HUES6 (cell line): ENCODE measurements at regions not wholly inside any gene's neighbourhood (a gene's known extent, or its start where the extent isn't known, plus 50 kb on each side); places are given as distances from the start of the nearest gene placed in this dataset.

Experiments
- H3K27ac ChIP-seq: 2 replicates; pipeline ENCODE4 v1.7.0; 2013; ENCODE audit warnings: low read depth, mild to moderate bottlenecking, low read length, inconsistent platforms
- H3K27me3 ChIP-seq: 2 replicates; pipeline ENCODE4 v1.6.1; 2013; ENCODE audit warnings: low read length; ENCODE audit not compliant: control insufficient read depth, insufficient read depth
- H3K36me3 ChIP-seq: 2 replicates; pipeline ENCODE4 v1.6.1; 2013; ENCODE audit warnings: low read length; ENCODE audit not compliant: control insufficient read depth, insufficient read depth
- H3K4me1 ChIP-seq: 2 replicates; pipeline ENCODE4 v1.6.1; 2013; ENCODE audit warnings: low read length; ENCODE audit not compliant: control insufficient read depth, insufficient read depth
- H3K4me3 ChIP-seq: 2 replicates; pipeline ENCODE4 v1.5.1; 2013; ENCODE audit warnings: low read depth, low read length
- H3K9ac ChIP-seq: one replicate; pipeline ENCODE4 v1.6.1; 2013; ENCODE audit warnings: mild to moderate bottlenecking, low read length
- H3K9me3 ChIP-seq: 2 replicates; pipeline ENCODE4 v1.6.1; 2013; ENCODE audit warnings: low read depth, low read length; ENCODE audit not compliant: control insufficient read depth, insufficient read depth

GRCh38 chr12:126855768-126856167, 1411.2 kb upstream of the TMEM132C start:
- Histone ChIP-seq H3K36me3 (no peaks in the 10 kb centered on the region), H3K27me3 (no peaks in the 10 kb centered on the region)

GRCh38 chr12:126856958-126857357, 1410.0 kb upstream of the TMEM132C start:
- Histone ChIP-seq H3K27ac (no peak overlapping the region), H3K9ac (no peak overlapping the region), H3K36me3 (no peaks in the 10 kb centered on the region), H3K4me1 (no peaks in the 10 kb centered on the region), H3K9me3 (no peaks in the 10 kb centered on the region), H3K27me3 (no peaks in the 10 kb centered on the region), H3K4me3 (no peak overlapping the region)

More at GRCh38 chr12:126855768-126856167, 1411.2 kb upstream of the TMEM132C start:
- H3K4me3 ChIP-seq = no peak overlapping the region
- no peaks in the 10 kb centered on the region for H3K9me3 ChIP-seq
- H3K27ac ChIP-seq = no peak overlapping the region
- no peaks in the 10 kb centered on the region for H3K4me1 ChIP-seq
- H3K9ac ChIP-seq = no peak overlapping the region

GRCh38 chr12:126858560-126858959, 1408.4 kb upstream of the TMEM132C start:
- Histone ChIP-seq H3K9ac (no peak overlapping the region), H3K4me1 (no peaks in the 10 kb centered on the region), H3K36me3 (no peaks in the 10 kb centered on the region), H3K27me3 (no peaks in the 10 kb centered on the region), H3K9me3 (no peaks in the 10 kb centered on the region), H3K27ac (no peak overlapping the region), H3K4me3 (no peak overlapping the region)

- Histone ChIP-seq H3K36me3 (no peaks in the 10 kb centered on the region), H3K4me1 (no peaks in the 10 kb centered on the region), H3K27ac (no peak overlapping the region), H3K9ac (no peak overlapping the region), H3K9me3 (no peaks in the 10 kb centered on the region), H3K27me3 (no peaks in the 10 kb centered on the region), H3K4me3 (no peak overlapping the region)
Observed at GRCh38 chr12:126860210-126860609, 1406.8 kb upstream of the TMEM132C start.

GRCh38 chr12:126862500-126862899, 1404.5 kb upstream of the TMEM132C start:
- no peak overlapping the region for H3K9ac ChIP-seq
- H3K4me1 ChIP-seq = no peaks in the 10 kb centered on the region
- no peak overlapping the region for H3K27ac ChIP-seq
- H3K9me3 ChIP-seq = no peaks in the 10 kb centered on the region
- H3K36me3 ChIP-seq = no peaks in the 10 kb centered on the region
- no peak overlapping the region for H3K4me3 ChIP-seq
- H3K27me3 ChIP-seq = no peaks in the 10 kb centered on the region

GRCh38 chr12:126869644-126870043, 1397.3 kb upstream of the TMEM132C start:
- no peaks in the 10 kb centered on the region for H3K9me3 ChIP-seq
- H3K27me3 ChIP-seq = no peaks in the 10 kb centered on the region
- H3K36me3 ChIP-seq = no peaks in the 10 kb centered on the region
- H3K9ac ChIP-seq = no peak overlapping the region
- no peaks in the 10 kb centered on the region for H3K4me1 ChIP-seq
- no peak overlapping the region for H3K4me3 ChIP-seq
- no peak overlapping the region for H3K27ac ChIP-seq

GRCh38 chr12:126873701-126874100, 1393.3 kb upstream of the TMEM132C start:
- H3K9ac ChIP-seq = no peak overlapping the region
- no peaks in the 10 kb centered on the region for H3K9me3 ChIP-seq
- H3K4me3 ChIP-seq = no peak overlapping the region
- no peak overlapping the region for H3K27ac ChIP-seq
- no peaks in the 10 kb centered on the region for H3K36me3 ChIP-seq
- H3K4me1 ChIP-seq = no peaks in the 10 kb centered on the region
- no peaks in the 10 kb centered on the region for H3K27me3 ChIP-seq

- Histone ChIP-seq H3K36me3 (no peaks in the 10 kb centered on the region), H3K4me1 (no peaks in the 10 kb centered on the region), H3K9ac (no peak overlapping the region), H3K27me3 (no peaks in the 10 kb centered on the region), H3K9me3 (no peaks in the 10 kb centered on the region), H3K27ac (no peak overlapping the region), H3K4me3 (no peak overlapping the region)
Observed at GRCh38 chr12:126874427-126875026, 1392.4 kb upstream of the TMEM132C start.

- H3K9ac ChIP-seq = no peak overlapping the region
- H3K36me3 ChIP-seq = no peaks in the 10 kb centered on the region
- H3K9me3 ChIP-seq = no peaks in the 10 kb centered on the region
- H3K27me3 ChIP-seq = no peaks in the 10 kb centered on the region
- H3K4me1 ChIP-seq = no peaks in the 10 kb centered on the region
- no peak overlapping the region for H3K27ac ChIP-seq
- no peak overlapping the region for H3K4me3 ChIP-seq
Observed at GRCh38 chr12:126879842-126880241, 1387.1 kb upstream of the TMEM132C start.

- no peaks in the 10 kb centered on the region for H3K27me3 ChIP-seq
- H3K36me3 ChIP-seq = no peaks in the 10 kb centered on the region
- H3K9me3 ChIP-seq = no peaks in the 10 kb centered on the region
- no peak overlapping the region for H3K27ac ChIP-seq
- H3K9ac ChIP-seq = no peak overlapping the region
- no peaks in the 10 kb centered on the region for H3K4me1 ChIP-seq
- H3K4me3 ChIP-seq = no peak overlapping the region
Observed at GRCh38 chr12:126883697-126884096, 1383.3 kb upstream of the TMEM132C start.

- no peaks in the 10 kb centered on the region for H3K4me1 ChIP-seq
- H3K9me3 ChIP-seq = peaks cover 4% of the 10 kb centered on the region; the same call in 1 of the 2 replicates
- H3K27me3 ChIP-seq = no peaks in the 10 kb centered on the region
- H3K4me3 ChIP-seq = no peak overlapping the region
- no peak overlapping the region for H3K27ac ChIP-seq
- no peak overlapping the region for H3K9ac ChIP-seq
- no peaks in the 10 kb centered on the region for H3K36me3 ChIP-seq
Observed at GRCh38 chr12:126889501-126889900, 1377.5 kb upstream of the TMEM132C start.

GRCh38 chr12:126890097-126890496, 1376.9 kb upstream of the TMEM132C start:
- Histone ChIP-seq H3K36me3 (no peaks in the 10 kb centered on the region), H3K9ac (no peak overlapping the region), H3K27ac (no peak overlapping the region), H3K4me3 (no peak overlapping the region), H3K27me3 (no peaks in the 10 kb centered on the region), H3K9me3 (peaks cover 4% of the 10 kb centered on the region; the same call in 1 of the 2 replicates), H3K4me1 (no peaks in the 10 kb centered on the region)
